ENCODE measurements at regions not wholly inside any gene's neighbourhood (a gene's known extent, or its start where the extent isn't known, plus 50 kb on each side); places are given as distances from the start of the nearest gene placed in this dataset.

- TF ChIP-seq NR2C2 (CRISPR knock-in tag; IDR thresholded peaks at IDR 0.05; ENCODE audit: borderline replicate concordance) (no peak), NFYC (CRISPR knock-in tag; IDR thresholded peaks at IDR 0.05) (no peak), ZFX (CRISPR knock-in tag; IDR thresholded peaks at IDR 0.05; ENCODE audit: low read depth) (no peak), SMC3 (IDR thresholded peaks at IDR 0.05; ENCODE audit: low read length) (no peak), KDM5B (CRISPR knock-in tag; IDR thresholded peaks at IDR 0.05; ENCODE audit: borderline replicate concordance) (no peak), ZNF329 (CRISPR knock-in tag; IDR thresholded peaks at IDR 0.05; ENCODE audit: low read depth) (no peak), ZBTB2 (CRISPR knock-in tag; IDR thresholded peaks at IDR 0.05; ENCODE audit: low read depth) (no peak), ATF7 (IDR thresholded peaks at IDR 0.05) (no peak), ATF7 (CRISPR knock-in tag; IDR thresholded peaks at IDR 0.05) (no peak), U2AF1 (optimal IDR thresholded peaks at IDR 0.05; ENCODE audit: low read depth, low read length) (no peak), ZNF788 (CRISPR knock-in tag; IDR thresholded peaks at IDR 0.05; ENCODE audit: borderline replicate concordance) (no peak), ZIK1 (CRISPR knock-in tag; IDR thresholded peaks at IDR 0.05; ENCODE audit: borderline replicate concordance, low read depth) (no peak), FOXP1 (IDR thresholded peaks at IDR 0.05) (no peak), FOXP1 (CRISPR knock-in tag; IDR thresholded peaks at IDR 0.05) (no peak)
- TF ChIP-seq, protein P1, sequence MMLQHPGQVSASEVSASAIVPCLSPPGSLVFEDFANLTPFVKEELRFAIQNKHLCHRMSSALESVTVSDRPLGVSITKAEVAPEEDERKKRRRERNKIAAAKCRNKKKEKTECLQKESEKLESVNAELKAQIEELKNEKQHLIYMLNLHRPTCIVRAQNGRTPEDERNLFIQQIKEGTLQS (CRISPR knock-in tag; IDR thresholded peaks at IDR 0.05), result no peak
- TF ChIP-seq, protein P2, sequence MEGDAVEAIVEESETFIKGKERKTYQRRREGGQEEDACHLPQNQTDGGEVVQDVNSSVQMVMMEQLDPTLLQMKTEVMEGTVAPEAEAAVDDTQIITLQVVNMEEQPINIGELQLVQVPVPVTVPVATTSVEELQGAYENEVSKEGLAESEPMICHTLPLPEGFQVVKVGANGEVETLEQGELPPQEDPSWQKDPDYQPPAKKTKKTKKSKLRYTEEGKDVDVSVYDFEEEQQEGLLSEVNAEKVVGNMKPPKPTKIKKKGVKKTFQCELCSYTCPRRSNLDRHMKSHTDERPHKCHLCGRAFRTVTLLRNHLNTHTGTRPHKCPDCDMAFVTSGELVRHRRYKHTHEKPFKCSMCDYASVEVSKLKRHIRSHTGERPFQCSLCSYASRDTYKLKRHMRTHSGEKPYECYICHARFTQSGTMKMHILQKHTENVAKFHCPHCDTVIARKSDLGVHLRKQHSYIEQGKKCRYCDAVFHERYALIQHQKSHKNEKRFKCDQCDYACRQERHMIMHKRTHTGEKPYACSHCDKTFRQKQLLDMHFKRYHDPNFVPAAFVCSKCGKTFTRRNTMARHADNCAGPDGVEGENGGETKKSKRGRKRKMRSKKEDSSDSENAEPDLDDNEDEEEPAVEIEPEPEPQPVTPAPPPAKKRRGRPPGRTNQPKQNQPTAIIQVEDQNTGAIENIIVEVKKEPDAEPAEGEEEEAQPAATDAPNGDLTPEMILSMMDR (CRISPR knock-in tag; IDR thresholded peaks at IDR 0.05), result no peak
These were observed 55.6 kb upstream of the TMEM248 start for GRCh38 chr7:66865290-66865864.
